GM19468 (cell line): ENCODE measurements at regions not wholly inside any gene's neighbourhood (a gene's known extent, or its start where the extent isn't known, plus 50 kb on each side); places are given as distances from the start of the nearest gene placed in this dataset.

Experiments
- ATAC-seq: cut with Tn5 transposase; IDR thresholded peaks from one replicate; pipeline ENCODE4 v1.9.1; 2021; ENCODE audit warnings: mild to moderate bottlenecking, moderate library complexity, moderate number of reproducible peaks; ENCODE audit not compliant: unreplicated experiment; ENCODE audit errors: extremely low read depth

DNA sequence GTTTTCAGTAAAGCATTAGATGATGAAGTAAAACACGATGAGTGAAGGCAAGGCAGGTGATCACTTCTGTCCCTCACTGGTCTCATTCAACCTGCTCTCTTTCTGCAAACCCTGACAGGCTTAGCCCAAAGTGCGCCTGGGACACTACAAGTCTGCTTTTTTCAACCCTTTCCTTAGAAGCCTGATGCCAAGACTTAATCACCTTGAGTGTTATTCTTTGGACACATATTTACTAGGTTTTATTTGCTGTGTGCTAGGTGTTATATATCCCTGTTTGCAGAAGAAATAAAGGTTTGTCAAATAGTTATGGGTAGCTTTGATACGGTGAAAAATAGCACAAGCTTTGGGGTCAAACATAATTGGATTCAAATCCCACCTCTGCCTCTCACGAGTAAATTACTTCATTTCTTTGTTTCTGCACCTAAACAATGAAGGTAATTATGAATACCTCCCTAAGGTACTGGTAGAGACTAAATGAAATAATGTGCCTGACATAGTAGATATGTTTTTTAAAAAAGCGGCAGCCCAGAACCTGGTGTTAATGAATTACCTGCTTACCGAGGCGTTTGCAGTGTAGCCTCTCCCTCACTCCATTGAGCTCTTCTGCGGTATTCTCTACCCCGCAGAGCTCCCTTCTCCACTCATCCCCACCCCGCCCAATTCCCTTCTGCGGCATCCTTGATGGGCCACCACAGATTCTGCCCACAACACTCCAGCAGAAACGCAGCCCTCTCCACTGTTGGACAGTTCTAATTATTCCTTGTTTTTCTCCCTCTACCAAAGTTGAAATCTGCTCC, 269.0 kb upstream of the TPM1 start:
- no peak for ATAC-seq

- ATAC-seq: no peak
Observed at GRCh38 chr15:62775932-62776331, 266.6 kb upstream of the TPM1 start.

GRCh38 chr15:62777671-62778070, 264.9 kb upstream of the TPM1 start:
- no peak for ATAC-seq

DNA sequence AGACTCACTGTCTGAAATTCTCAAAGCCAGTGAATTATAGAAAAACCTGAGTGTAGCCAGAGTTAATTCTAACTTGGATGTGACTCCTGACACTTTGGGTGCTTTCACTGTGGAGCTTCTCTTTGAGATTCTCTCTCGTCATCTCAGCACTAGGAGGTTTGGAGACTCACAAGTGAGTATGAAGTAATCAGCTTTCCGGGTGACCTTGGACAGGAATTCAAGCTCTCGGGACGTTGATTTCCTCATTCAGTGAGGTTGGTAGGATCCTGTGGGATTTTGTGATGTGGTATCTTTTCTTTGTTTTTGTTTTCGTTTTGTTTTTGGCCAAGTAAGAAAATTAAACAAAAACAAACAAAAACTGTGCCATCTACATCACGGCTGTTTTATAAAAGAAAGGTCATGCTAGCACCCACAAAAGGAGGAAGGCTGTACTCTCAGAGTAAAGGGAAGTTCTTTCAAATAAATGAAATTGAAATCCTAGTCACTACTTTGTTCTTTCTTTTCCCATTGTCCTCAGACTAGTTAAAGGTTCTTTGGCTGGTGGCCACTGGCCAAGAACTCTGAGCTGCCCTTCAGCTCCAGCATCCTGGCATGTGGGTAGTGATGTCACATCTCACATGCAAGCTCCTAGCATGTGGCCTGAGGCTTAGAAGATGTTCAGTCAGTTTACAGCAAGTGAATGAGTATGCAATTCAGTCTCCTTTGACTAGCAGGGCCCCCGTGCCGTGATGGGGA, 263.3 kb upstream of the TPM1 start:
- ATAC-seq: no peak

DNA sequence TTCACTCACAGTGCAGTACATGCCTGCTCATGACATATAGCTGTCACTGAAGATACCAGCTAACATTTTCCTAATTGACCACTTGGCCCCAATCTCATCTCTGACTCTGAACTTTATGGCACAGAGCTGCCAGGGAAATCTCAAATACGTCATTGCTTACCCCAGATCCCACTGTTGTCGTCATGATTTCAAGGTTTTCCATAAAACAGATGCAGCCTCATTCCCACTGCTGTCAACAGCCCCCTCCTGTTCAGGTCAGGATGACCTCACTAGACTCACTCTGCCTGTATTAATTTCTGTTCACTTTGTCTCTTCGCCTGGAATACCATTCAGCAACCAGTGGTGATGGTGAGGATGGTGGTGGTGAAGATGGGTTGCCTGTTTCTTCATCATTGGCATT, 262.6 kb upstream of the TPM1 start:
- no peak for ATAC-seq

DNA sequence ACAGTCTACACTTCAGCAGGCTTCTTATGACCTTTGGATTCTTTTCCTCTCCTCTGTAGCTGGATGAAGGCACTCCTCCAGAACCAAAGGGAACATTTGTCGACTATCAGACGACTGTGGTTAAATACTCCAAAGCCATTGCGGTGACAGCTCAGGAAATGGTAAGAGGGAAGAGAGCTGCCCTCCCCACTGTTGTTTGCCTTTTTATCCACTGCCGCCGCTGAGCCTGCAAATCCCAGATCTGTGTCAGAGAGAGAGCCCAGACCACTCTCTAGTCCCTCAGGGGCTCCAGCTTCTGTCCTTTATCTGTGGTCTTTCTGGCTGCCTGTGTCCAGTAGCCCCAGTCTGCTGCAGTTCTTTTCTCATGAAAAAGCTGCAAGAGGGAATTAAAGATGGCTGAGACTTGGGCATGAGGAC, 261.5 kb upstream of the TPM1 start:
- no peak for ATAC-seq

- no peak for ATAC-seq
Observed at GRCh38 chr15:62782071-62782841, 260.3 kb upstream of the TPM1 start.

- no peak for ATAC-seq
Observed at GRCh38 chr15:62782896-62783295, 259.7 kb upstream of the TPM1 start.

GRCh38 chr15:62783303-62783957, 259.1 kb upstream of the TPM1 start:
- no peak for ATAC-seq

- no peak for ATAC-seq
Observed at GRCh38 chr15:62785881-62786828, 256.4 kb upstream of the TPM1 start.

GRCh38 chr15:62787401-62787800, 255.1 kb upstream of the TPM1 start:
- ATAC-seq: no peak

DNA sequence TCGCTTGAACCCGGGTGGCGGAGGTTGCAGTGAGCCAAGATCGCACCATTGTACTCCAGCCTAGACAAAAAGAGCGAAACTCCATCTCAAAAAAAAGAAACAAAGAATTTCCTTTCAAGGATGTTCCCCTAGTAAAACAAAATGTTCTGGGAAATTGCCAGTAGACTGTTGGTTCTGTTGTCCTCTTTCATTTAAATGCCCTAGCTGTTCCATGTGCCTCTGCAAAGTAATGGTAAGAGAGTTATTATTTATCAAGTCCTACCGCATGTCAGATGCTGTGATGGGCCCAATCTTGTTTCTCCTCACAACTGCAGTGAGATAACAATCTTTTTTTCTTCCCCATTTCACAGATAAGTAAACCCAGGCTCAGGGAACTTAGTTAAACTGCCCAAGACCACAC, 254.3 kb upstream of the TPM1 start:
- ATAC-seq: no peak

DNA sequence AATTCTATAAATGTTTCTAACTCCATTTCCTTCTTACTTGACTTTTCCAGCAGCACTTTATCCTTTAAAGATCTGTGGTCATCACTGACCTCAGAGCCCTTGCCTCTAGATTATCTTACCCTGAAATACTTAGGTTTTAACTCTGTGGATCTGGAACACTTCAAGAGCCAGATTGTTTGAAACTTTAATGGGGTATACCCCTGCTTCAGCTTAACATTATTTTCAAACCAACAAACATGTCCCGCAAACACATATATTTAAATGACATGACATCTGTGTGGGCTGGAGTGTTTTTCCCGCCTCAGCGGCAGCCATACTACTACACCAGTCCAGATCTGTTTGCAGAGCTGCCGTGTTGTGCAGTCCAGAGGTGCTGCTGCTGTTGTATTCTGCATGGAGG, 252.0 kb upstream of the TPM1 start:
- ATAC-seq: no peak

- ATAC-seq: no peak
Observed at GRCh38 chr15:62791694-62792093, 250.9 kb upstream of the TPM1 start.

DNA sequence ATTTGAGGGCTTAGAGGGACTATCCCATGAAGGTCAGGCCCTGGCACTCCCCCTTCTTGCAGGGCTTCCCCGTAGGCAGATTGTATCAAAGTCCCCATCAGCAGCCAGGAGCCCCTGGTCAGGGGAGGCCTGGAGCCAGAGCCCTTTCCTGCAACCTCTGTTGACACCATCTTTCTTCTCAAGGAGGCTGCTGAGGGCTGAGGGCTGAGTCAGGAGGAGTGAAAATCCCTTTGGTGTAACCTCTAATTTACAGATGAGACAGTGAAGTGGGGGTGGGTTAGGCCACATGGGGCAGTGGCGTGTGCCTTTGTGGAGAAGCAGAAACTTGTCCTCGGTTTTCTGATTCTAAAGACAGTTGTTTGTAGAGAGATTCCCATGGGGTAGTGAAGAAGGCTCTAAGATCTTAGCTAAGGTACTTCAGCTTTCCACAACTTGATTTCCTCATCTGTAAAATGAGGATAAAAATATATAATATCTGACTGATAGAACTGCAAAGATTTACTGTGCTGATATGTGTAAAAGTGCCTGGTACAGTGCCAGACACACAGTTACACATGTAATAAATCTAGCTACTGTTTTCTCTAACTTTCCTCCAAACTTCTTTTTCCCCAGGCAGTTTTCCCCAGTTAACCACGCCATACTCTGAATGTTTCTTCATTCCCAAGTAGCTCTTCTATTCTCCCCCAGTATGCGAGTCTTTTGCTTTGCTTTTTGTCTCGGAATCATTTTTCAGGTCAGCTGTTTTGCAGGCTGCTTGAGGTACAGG, 249.4 kb upstream of the TPM1 start:
- no peak for ATAC-seq

DNA sequence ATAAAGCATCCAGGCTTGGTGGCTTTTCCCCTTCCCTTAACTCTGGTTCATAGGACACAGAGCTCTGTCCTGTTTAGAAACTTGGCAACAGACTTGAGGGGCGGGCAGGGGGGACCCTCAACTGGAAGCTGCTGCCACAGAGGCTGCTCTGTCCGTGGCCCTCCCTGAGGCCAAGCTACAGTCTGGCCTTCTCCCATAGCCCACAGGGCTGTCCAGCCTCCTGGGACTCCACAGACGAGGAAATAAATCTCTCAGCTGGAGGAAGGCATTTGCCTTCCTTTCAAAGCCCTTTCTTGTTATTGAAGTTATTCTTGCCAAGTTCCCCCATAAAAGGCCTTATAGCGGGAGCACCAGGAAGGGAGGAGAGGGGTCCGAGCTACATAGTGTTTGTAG, 248.8 kb upstream of the TPM1 start:
- ATAC-seq: no peak

DNA sequence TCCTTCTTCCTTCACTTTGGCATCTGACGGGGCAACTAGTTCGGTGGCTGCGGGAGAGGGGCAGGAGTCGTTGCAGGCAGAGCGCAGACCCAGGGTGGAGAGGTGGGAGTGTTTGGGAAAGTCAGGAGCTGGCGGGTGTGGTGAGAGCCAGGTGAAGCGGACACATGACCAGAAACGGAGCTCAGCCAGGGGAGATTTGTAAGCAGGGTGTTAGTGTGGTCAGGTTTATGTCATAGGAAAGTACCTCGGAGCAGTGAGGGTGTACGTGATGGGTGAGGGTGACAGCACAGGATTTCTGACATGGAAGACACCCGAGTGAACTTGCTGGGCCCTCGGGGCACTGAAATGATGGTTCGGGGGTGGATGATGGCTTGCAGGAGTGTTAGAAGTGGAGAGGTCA, 247.4 kb upstream of the TPM1 start:
- no peak for ATAC-seq
